Epithelial cell of esophagus (primary cell): ENCODE measurements at regions not wholly inside any gene's neighbourhood (a gene's known extent, or its start where the extent isn't known, plus 50 kb on each side); places are given as distances from the start of the nearest gene placed in this dataset.

Experiments
- DNase-seq: peaks from one replicate; pipeline ENCODE4 v3.0.0; 2010; ENCODE audit warnings: low read depth
- H3K4me3 ChIP-seq: 2 replicates; pipeline ENCODE4 v1.5.1; 2011; ENCODE audit warnings: mild to moderate bottlenecking, low read length, control low read depth
- TF ChIP-seq, protein P1 (sequence below): IDR thresholded peaks from 2 replicates; pipeline ENCODE4 v1.5.1; 2011; ENCODE audit warnings: low read depth, mild to moderate bottlenecking, low read length, control low read depth, inconsistent platforms; ENCODE audit not compliant: insufficient read depth; ENCODE audit errors: missing control alignments

DNA sequence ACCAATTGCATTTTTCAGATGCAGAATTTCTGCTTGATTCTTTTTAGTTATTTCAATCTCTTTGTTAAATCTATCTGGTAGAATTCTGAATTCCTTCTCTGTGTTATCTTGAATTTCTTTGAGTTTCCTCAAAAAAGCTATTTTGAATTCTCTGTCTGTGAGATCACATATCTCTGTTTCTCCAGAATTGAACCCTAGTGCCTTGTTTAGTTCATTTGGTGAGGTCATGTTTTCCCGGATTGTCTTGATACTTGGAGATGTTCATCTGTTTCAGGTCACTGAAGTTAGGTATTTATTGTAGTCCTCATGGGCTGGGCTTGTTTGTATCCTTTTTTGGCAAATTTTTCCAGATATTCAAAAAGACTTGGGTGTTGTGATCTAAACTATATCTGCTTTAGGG, 202.9 kb upstream of the SERP2 start:
- no peak overlapping the region for H3K4me3 ChIP-seq
- TF ChIP-seq, protein P1, sequence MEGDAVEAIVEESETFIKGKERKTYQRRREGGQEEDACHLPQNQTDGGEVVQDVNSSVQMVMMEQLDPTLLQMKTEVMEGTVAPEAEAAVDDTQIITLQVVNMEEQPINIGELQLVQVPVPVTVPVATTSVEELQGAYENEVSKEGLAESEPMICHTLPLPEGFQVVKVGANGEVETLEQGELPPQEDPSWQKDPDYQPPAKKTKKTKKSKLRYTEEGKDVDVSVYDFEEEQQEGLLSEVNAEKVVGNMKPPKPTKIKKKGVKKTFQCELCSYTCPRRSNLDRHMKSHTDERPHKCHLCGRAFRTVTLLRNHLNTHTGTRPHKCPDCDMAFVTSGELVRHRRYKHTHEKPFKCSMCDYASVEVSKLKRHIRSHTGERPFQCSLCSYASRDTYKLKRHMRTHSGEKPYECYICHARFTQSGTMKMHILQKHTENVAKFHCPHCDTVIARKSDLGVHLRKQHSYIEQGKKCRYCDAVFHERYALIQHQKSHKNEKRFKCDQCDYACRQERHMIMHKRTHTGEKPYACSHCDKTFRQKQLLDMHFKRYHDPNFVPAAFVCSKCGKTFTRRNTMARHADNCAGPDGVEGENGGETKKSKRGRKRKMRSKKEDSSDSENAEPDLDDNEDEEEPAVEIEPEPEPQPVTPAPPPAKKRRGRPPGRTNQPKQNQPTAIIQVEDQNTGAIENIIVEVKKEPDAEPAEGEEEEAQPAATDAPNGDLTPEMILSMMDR: no peak
- no peak for DNase-seq

DNA sequence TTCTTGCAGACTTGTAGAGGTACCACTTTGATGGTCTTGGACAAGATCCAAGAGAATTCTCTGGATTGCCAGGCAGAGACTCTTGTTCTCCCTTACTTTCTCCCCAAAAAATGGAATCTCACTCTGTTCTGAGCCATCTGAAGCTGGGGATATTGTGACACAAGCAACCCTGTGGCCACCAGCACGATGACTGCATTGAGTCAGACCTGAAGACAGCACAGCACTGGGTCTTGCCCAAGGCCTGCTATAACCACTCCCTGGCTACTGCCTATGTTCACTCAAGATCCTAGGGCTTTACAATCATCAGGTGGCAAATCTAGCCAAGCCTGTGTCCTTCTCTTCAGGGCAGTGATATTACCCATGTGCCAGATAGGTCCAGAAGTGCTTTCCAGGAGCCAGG, 202.5 kb upstream of the SERP2 start:
- no peak overlapping the region for H3K4me3 ChIP-seq
- TF ChIP-seq, protein P1: no peak
- peak; percentile 15 for DNase-seq

DNA sequence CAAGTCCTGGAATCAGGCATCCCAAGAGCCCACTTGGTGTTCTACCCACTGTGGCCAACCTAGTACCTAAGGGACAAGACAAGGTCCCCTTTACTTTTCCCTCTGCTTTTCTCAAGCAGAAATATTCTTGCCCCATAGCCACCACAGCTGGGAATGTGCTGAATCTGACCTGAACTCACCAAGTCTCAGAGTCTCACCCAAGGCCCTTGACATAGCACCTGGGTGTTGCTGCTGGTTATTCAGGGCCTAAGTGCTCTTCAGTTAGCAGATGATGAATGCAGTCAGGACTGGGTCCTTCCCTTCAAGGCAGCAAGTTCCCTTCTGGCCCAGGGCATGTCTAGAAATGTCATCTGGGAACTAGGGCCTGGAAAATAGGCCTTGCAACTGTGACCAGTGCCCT, 201.8 kb upstream of the SERP2 start:
- TF ChIP-seq, protein P1: no peak
- no peak overlapping the region for H3K4me3 ChIP-seq
- no peak for DNase-seq

DNA sequence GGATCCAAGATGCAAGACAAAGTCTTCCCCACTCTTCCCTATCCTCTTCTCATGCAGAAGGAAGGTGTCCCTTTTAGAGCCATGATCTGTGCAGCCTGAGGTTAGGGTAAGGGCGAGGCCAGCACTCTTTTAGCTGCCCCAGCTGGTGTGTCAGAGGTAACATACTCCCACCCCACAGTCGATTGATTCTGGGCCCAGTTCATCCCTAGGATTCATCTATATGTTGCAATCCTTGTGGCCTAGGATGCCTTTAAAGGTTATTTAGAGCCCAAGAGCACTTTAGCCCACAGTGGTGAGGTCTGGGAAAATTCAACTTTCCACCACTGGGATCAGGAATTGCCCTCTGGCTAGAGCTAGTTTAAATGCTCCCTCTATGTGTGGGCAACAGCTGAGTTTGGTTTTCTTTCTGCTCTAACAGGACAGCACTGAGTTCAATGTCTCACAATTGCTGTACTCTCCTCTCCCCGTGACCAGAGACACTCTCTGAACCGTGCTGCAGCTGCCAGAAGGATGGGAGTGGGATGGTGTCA, 201.3 kb upstream of the SERP2 start:
- DNase-seq: no peak
- no peak overlapping the region for H3K4me3 ChIP-seq
- TF ChIP-seq, protein P1: no peak

DNA sequence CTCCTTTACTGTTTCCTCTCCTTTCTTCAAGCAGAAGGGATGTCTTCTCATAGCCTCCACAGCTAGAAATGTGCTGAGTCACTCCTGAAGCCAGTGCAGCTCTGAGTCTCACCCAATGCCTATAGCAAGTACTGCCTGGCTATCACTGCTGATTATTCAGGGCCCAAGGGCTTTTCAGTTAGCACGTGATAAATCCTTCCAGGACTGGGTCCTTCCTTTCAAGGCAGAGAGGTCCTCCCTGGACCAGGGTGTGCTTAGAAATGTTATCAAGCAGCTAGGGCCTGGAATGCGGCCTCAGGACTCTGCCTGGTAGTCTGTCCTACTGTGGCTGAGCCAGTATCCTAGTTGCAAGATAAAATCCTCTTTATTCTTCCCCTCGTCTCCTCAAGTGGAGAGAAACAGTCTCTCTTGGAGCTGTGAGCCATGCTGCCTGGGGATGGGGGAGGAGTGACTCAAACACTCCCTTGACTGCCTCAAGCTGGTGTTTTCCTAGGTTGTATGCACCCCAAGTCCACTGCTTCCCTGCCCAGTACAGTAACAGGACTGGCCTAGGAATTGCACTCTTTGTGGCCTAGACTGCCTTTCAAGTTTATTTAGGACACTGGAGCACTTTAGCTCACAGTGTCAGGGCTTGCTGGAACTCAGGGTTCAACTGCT, 198.7 kb upstream of the SERP2 start:
- H3K4me3 ChIP-seq: no peak overlapping the region
- TF ChIP-seq, protein P1: no peak
- DNase-seq: peak; percentile 70

DNA sequence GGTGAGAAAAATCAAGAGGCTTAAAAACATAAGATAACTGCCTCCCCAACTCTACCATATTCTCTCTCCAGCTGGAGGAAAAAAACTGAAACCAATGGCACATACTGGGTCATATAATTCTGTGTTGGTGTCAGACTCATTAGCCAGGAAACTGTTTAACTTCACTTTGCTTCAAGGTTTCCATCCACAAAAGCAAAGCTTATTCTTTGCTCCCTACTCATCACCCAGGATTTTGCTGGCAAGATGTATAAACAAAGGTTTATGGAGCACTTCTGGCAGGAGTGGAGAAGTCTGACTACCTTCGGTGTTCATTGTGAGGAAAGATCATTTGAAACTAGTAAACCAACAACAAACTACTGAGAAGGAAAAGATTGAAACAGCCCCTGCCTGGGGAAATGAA, 197.5 kb upstream of the SERP2 start:
- TF ChIP-seq, protein P1: no peak
- DNase-seq: no peak
- H3K4me3 ChIP-seq: no peak overlapping the region
